GM12865 (cell line): ENCODE measurements at regions not wholly inside any gene's neighbourhood (a gene's known extent, or its start where the extent isn't known, plus 50 kb on each side); places are given as distances from the start of the nearest gene placed in this dataset.

Source experiments
- DNase-seq: peaks from one replicate; pipeline ENCODE4 v3.0.0; 2010; ENCODE audit warnings: low read depth
- H3K4me3 ChIP-seq: 2 replicates; pipeline ENCODE4 v1.5.1; 2011; ENCODE audit warnings: mild to moderate bottlenecking, low read depth, low read length, control low read depth
- TF ChIP-seq, protein P1 (sequence below): IDR thresholded peaks from 2 replicates; pipeline ENCODE4 v1.5.1; 2011; ENCODE audit warnings: low read length, control low read depth, low read depth, inconsistent platforms; ENCODE audit not compliant: insufficient read depth; ENCODE audit errors: missing control alignments

DNA sequence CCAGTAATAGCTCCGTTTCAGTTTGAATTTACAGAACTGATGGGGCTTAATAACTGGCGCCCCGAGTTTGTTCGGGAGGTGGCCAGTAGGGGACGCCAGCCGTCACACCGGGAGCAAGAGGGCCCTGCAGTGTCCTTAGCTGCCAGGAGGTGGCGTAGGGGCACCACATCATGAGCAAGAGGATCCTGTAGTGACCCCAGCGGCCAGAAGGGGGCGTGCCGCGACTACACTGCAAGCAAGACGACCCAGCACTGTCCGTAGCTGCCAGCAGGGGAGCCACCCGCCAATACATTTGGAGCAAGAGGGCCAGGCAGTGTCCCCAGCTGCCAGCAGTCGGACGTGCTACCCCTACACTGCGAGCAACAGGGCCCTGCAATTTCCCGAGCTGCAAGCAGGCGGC lies 663.7 kb upstream of the B3GAT1 start:
- TF ChIP-seq, protein P1, sequence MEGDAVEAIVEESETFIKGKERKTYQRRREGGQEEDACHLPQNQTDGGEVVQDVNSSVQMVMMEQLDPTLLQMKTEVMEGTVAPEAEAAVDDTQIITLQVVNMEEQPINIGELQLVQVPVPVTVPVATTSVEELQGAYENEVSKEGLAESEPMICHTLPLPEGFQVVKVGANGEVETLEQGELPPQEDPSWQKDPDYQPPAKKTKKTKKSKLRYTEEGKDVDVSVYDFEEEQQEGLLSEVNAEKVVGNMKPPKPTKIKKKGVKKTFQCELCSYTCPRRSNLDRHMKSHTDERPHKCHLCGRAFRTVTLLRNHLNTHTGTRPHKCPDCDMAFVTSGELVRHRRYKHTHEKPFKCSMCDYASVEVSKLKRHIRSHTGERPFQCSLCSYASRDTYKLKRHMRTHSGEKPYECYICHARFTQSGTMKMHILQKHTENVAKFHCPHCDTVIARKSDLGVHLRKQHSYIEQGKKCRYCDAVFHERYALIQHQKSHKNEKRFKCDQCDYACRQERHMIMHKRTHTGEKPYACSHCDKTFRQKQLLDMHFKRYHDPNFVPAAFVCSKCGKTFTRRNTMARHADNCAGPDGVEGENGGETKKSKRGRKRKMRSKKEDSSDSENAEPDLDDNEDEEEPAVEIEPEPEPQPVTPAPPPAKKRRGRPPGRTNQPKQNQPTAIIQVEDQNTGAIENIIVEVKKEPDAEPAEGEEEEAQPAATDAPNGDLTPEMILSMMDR = peak; percentile 42
- DNase-seq = peak; percentile 67
- no peak overlapping the region for H3K4me3 ChIP-seq

DNA sequence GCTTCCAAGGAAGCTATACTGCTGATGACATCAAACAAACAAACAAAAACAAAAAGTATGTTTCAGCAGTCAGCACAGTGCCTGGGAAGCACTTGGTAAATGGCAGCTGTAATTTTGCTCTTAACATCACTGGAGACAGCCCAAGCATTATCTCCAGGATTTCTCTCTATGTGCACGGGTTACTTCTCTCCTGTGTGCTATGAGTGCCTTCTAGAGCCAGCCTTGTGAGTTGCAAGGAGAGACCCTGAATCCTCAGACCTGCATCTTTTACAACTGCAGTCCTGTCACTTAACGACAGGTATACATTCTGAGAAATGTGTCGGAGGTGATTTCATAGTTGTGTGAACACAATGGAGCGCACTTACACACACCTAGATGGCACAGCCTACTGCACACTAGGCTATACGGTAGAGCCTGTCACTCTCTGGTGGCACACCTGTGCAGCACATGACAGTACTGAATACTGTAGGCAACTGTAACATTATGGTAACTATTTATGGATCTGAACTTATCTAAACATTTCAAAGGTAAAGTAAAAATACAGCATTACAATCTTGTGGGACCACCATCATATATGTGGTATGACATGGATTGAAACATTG lies 662.5 kb upstream of the B3GAT1 start:
- TF ChIP-seq, protein P1 = no peak
- no peak overlapping the region for H3K4me3 ChIP-seq
- no peak for DNase-seq

DNA sequence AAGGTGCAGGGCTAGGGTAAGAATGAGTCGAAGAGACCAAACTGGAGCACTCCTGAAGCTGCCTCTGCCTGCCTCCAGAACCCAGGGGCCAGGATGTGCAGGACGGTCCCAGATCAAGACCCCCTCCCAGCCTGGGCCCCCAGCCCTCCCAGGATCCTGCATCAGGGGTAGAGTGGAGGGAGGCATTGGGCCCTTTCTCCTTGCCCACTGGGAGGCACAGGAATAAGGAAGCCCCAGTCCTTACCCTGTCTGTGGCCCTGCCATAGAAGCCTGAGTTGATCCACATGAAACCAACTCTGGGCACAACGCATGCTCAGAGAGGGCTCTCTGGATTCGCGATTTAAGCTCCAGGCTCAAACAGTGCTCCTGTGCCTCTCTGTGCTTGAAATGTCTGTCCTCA lies 661.8 kb upstream of the B3GAT1 start:
- DNase-seq = no peak
- TF ChIP-seq, protein P1 = no peak
- no peak overlapping the region for H3K4me3 ChIP-seq

DNA sequence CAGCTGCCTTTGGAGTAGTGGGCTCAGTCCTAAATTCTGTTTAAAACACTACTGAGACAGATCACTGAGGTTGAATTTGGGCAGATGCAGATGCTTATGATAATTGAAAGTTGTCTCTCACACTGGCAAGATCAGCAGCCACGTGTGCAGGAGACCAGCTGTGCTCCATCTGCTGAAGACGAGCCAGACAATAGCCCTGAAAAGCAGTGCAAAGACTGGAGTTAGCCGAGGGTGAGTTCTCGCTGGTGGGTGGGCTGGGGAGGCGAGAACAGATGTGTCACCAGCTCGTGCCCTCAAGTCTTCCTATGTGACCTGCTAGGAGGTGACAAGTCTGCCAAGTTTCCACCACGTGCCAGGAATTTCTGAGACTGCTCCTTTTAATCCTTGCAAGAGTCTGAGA lies 661.3 kb upstream of the B3GAT1 start:
- DNase-seq = no peak
- TF ChIP-seq, protein P1 = no peak
- H3K4me3 ChIP-seq = no peak overlapping the region

DNA sequence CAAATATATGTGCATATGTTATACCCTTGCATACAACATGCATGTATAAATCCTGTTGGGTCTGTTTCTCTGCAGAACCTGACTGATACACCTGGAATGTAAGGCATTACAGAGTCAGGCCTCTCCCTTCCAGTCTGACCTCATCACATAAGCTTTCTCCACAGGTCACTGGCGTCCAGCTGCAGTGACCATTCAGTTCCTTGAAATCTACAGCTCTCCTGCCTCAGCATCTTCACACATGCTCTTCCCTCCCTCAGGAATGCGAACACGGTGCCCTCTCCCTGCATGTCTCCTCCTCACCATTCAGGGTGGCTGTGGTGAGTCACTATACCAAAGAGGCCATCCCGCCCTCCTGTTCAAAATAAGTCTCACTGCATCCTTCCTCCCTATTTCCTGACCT lies 657.8 kb upstream of the B3GAT1 start:
- no peak for DNase-seq
- no peak overlapping the region for H3K4me3 ChIP-seq
- TF ChIP-seq, protein P1 = no peak

DNA sequence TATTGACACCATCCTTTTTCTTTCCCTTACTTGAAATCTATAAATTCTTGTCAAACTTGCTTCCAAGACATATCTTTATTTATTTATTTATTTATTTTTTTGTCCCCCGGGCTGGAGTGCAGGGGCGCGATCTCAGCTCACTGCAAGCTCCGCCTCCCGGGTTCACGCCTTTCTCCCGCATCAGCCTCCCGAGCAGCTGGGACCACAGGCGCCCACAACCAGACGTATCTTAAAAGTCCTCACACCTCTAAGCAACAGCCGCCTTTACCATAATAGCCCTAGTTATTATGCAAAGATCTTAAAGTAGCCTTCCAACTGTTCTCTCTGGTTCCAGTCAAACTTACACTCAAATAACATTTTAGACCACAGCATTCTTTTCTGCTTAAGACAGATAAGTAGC lies 657.0 kb upstream of the B3GAT1 start:
- no peak overlapping the region for H3K4me3 ChIP-seq
- TF ChIP-seq, protein P1 = no peak
- DNase-seq = no peak

DNA sequence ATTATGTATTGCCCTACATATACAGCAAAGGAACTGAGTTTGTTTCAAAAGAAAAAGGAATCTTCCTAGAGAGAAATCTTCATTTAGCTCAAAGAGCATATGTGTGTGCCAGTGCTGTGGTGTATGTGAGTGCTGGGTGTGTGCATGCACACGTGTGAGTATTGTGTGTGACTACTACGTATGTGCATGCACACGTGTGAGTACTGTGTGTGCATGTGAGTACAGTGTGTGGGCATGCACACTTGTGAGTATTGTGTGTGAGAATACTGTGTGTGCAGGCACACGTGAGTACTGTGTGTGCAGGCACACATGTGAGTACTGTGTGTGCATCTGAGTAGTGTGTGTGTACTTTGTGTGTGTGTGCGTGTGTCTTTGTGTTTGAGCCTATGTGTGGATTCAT lies 651.0 kb upstream of the B3GAT1 start:
- TF ChIP-seq, protein P1 = no peak
- no peak overlapping the region for H3K4me3 ChIP-seq
- DNase-seq = no peak
